Left colon (tissue), 2 donors: ENCODE measurements at regions not wholly inside any gene's neighbourhood (a gene's known extent, or its start where the extent isn't known, plus 50 kb on each side); places are given as distances from the start of the nearest gene placed in this dataset.
"Not testable (repeated sequence)": the region's sequence is repeated elsewhere in the genome, so short reads cannot be mapped to it uniquely, and the experiment has no call there.

Experiments used
- ATAC-seq: fragments of 200-7000 bp; cut with Tn5 transposase; one replicate; pipeline ENCODE4 v1.9.1; 2020; ENCODE audit warnings: mild to moderate bottlenecking, moderate library complexity
- DNase-seq, 2 donors: peaks; one replicate each; pipeline ENCODE4 v3.0.0-alpha.2; 2020
- intact Hi-C, 2 donors: fragments of 100-400 bp; cut with DNase I in 1 of 2; cut with micrococcal nuclease in 1 of 2; formaldehyde crosslinking; loops; one replicate each; pipeline versions ENCODE4 v1.11.2 to v1.14.0; 2022; cut with DNase I, micrococcal nuclease
- donor health status: DM: no; HTN: no; CAD: no.
- donor health status: DM: yes; HTN: yes; CAD: no.

DNA sequence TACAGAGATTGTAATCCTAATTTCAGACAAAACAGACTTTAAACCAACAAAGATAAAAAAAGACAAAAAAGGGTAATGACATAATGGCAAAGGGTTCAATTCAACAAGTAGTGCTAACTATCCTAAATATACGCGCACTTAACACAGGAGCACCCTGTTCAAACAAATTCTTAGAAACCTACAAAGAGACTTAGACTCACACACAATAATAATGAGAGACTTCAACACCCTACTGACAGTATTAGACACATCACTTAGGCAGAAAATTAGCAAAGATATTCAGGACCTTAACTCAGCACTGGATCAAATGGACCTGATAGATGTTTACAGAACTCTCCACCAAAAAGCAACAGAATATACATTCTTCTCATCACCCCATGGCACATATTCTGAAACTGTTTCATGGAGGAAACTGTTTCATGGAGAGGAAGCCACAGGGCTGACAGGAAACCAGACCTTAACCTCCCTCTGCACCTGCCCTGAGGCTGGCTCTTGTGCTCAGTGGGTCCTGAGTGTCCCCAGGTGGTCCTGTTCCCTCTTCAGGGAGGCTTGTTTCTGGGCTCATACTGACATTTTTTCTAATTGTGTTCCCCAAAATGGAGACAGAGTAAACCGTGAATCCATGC is 54.7 kb downstream of the OR4M2 start:
- ATAC-seq, DNase-seq, intact Hi-C loops: not testable (repeated sequence)

DNA sequence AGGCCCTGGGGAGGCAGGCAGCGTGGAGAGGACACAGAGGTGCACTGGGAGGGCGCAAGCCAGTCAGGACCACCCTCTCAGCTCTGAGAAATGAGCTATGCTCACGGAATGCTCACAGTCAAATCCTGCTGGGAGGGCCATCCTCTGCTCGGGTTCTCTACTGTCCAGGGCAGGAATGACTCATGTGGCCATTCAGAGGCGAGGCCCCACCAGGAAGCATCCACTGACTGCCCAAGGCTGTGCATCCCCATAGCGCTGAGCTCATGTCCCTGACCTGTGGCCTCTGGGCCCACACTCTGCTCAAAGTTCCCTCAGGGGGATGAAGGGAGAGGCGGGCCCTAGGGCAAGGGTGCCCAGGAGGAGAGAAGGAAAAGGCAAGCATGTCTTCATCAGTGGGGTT is 57.2 kb downstream of the OR4M2 start:
- ATAC-seq, intact Hi-C loops, DNase-seq: not testable (repeated sequence)

DNA sequence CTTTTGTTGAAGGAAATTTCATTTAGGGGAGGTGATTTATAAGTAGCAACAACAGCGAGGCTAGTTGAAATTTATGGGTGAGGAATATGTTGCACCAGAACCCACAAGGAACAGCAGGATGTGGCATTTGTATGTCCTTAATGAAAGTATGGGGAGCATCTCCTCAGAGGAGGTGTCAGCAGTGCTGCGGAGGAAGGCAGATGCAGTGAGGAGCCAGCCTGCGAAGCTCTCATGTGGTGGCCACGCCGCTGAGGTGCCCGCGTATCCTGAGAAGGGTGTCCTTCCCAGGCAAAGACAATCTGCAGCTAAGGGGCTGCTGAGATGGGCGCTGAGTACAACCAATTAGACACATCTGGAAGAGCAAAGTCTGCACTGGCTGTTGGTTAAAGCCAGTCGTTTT is 60.8 kb downstream of the OR4M2 start:
- not testable (repeated sequence) for ATAC-seq

DNA sequence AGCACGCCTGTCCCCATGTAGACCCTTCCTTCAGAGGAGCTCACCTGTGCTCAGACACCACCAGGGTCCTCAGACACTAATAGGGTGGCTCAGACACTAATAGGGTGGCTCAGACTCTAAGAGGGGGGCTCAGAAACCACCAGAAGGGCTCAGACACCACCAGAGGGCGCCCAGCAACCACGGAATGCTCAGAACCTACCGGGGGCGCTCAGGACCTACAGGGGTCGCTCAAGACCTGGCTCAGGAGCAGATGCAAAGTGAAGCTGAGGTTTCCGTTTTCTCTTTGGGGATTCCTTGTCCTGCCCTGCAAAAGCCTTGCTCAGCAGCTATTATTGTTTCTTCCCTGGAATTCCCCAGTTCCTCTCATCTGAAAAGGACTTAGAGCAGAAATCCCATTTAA is 67.8 kb downstream of the OR4M2 start:
- ATAC-seq, intact Hi-C loops, DNase-seq: not testable (repeated sequence)

More for the DNA sequence above, 60.8 kb downstream of the OR4M2 start:
- DNase-seq, intact Hi-C loops: not testable (repeated sequence)

DNA sequence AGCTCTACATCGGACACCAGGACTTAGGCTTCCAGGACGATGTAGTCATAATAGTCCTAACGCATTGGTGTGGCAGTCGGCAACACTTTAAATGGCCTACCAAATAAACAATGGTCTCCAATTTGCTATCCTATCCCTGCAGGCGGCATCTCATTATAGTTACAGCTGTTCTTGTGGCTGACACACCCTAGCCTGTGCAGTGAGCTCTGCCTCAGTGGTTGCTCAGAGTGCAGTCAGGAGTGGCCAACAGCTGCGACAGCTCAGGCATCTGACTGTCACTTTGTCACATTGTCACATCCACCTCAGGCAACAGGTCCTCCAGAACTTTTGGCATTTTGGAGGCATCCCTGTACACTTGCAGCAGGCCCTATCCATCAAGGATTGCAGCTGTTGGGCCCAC is 77.9 kb downstream of the OR4M2 start:
- DNase-seq, intact Hi-C loops, ATAC-seq: not testable (repeated sequence)

DNA sequence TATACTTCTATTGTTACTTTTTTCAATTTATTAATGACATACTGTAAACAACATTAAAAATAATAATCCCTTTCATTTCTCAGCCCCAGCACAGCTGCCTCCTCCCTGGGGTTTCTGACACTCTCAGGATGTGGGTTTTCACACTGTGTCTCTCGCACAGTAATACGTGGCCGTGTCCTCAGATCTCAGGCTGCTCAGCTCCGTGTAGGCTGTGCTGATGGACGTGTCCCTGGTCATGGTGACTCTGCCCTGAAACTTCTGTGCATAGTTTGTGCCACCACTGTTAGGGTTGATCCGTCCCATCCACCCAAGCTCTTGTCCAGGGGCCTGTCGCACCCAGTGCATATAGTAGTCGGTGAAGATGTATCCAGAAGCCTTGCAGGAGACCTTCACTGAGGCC is 80.0 kb downstream of the OR4M2 start:
- ATAC-seq, DNase-seq, intact Hi-C loops: not testable (repeated sequence)

DNA sequence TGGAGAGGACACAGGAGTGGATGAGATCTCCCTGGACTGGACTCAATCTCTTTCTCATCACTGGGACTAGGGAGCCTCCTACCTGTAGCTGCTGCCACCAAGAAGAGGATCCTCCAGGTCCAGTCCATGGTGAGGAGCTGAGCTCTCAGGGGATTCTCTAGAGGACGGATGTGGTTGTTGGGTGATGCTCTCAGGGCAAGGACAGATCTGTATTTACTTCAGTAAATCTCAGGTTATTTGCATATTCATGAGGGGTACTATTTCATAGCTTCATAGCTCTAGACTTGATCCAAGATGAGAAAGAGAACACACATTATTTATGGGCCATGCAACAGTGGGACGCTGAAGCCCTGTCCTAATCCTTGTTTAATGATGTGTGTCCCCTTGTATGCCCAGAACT is 80.4 kb downstream of the OR4M2 start:
- DNase-seq, ATAC-seq, intact Hi-C loops: not testable (repeated sequence)

DNA sequence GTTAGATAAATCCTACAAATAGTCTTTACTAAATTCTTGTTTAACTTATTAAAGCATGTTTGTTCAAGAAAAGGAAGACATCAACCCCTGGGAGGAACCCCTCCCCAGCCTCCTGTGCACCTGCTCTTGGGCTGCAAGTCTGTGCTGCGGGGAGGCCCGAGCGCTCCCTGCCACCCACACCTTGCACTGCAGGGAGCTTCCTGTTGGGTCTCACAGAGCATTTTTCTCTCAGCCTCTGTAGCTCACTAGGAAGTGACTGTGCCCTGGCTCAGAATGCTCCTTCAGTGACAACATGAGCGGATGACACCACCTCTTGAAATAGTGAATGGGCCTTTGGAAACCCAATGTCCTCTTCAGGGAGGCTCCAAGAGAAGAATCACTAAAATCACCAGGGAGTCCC is 81.1 kb downstream of the OR4M2 start:
- ATAC-seq, intact Hi-C loops: not testable (repeated sequence)

DNA sequence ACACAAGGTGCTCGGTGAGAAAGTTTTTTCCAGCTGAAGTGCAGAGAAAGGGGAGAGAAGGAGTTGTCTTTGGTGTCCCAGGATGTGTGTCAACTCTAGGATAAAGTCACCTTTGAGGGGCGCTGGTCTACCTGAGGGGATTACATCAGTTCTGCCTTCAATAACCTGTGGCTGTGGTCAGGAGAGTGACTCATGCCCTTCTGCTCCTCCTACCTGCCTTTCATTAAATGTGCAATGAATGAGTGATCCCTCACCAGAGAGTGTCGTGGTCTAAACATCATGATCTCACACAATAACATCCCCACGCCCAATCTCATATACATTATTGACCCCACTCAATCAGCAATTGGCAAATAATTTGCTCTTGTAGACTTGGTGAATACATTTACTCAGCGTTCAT is 83.4 kb downstream of the OR4M2 start:
- ATAC-seq, intact Hi-C loops, DNase-seq: not testable (repeated sequence)

More for the DNA sequence above, 81.1 kb downstream of the OR4M2 start:
- not testable (repeated sequence) for DNase-seq

DNA sequence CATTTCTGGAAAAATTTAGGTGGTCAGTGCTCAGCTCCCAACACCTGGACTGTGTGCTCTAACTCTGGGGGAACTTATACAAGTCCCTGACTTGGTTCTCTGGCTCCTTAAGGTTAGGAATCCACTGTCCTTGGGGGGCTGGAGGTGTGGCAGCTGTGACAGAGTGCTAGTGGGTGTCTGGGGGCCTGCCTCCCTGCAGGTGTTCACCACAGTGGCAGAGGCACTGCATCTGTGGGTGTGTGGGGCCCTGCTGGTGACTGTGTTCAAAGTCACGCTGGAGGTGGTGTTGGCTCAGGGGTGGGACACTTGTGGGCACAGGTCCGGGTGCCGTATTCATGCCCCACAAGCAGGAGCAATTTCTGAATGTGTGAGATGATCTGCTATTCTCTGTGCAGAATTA is 87.2 kb downstream of the OR4M2 start:
- intact Hi-C loops, ATAC-seq, DNase-seq: not testable (repeated sequence)

DNA sequence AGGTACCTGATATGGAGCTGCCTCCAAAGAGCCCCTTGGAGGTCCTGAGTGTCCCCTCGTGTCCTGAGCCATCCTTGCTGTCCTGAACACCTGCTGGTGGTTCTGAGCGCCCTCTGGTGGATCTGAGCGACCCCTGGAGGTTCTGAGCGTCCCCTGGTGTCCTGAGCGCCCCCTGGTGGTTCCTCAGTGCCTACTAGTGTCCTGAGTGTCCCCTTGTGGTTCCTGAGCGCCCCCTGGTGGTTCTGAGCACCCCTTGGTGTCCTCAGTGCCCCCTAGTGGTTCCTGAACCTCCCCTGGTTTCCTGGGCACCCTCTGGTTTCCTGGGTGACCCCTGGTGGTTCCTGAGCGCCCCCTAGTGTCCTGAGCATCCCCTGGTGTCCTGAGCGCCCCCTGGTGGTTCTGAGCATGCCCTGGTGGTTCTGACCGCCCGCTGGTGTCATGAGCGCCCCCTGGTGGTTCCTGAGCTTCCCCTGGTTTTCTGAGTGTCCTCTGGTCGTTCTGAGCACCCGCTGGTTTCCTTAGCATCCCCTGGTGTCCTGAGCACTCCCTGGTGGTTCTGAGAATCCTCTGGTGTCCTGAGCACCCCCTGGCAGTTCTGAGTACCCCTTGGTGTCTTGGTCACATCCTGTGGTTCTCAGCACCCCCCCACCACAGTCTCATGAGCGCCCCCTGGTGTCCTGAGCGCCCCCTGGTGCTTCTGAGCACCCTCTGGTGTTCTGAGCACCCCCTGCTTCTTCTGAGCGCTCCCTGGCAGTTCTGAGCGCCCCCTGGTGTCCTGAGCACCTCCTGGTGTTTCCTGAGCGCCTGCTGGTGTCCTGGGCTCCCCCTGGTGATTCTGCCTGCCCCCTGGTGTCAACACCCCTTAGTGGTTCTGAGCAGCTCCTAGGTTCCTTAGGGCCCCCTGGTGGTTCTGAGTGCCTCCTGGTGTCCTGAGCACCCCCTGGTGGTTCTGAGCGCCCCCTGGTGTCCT is 93.0 kb downstream of the OR4M2 start:
- intact Hi-C loops, DNase-seq: not testable (repeated sequence)
- ATAC-seq, result peak; percentile 34

DNA sequence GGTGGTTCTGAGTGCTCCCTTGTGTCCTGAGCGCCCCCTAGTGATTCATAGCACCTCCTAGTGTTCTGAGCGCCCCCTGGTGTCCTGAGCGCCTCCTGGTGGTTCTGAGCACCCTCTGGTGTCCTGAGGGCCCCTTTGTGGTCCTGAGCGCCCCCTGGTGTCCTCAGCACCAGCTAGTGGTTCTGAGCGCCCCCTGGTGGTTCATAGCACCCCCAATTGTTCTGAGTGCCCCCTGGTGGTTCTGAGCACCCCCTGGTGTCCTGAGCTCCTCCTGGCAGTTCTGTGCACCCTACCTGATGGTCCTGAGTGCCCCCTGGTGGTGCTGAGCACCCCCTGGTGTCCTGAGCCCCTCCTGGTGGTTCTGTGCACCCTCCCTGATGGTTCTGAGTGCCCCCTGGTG is 93.8 kb downstream of the OR4M2 start:
- DNase-seq, ATAC-seq, intact Hi-C loops: not testable (repeated sequence)

DNA sequence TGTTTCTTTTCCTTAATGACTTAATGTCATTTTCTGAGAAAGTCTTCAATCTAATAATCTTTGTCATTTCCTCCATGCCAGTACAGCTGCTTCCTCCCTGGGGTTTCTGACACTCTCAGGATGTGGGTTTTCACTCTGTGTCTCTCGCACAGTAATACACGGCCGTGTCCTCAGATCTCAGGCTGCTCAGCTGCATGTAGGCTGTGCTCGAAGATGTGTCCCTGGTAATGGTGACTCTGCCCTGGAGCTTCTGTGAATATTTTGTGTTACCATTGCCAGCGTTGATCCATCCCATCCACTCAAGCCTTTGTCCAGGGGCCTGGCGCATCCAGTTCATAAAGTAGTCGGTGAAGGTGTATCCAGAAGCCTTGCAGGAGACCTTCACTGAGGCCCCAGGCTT is 97.6 kb downstream of the OR4M2 start:
- intact Hi-C loops, ATAC-seq, DNase-seq: not testable (repeated sequence)

DNA sequence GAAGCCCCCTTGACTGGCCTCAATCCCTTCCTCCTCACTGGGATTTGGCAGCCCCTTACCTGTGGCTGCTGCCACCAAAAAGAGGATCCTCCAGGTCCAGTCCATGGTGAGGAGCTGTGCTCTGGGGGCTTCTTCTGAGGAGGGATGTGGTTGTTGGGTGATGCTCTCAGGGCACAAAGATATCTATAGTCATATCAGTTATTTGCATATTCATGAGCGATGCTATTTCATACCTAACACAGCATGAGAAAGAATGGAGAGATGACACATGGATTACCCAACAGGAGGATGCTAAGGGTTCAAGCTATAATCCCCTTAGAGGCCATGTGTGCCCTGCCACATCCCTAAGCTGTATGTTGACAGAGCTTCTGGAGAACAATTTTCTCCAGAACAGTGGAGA is 98.1 kb downstream of the OR4M2 start:
- intact Hi-C loops, DNase-seq, ATAC-seq: not testable (repeated sequence)

DNA sequence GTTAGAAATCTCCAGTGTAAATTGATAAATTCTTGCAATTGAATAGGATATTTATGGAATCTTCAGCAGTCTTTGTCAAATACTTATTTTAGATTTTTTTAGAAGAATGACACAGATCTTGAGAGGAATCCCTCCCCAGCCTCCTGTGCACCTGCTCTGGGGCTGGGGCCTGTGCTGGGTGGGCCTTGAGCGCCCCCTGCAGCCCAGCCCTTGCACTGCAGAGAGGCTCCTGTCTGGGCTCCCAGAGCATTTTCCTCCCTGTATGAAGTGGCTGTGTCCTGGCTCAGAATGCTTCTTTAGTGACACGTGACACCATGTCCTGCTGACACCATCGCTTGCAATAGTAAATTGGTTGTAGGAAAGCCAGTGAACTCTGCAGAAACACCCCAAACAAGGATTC is 98.7 kb downstream of the OR4M2 start:
- ATAC-seq, intact Hi-C loops, DNase-seq: not testable (repeated sequence)

DNA sequence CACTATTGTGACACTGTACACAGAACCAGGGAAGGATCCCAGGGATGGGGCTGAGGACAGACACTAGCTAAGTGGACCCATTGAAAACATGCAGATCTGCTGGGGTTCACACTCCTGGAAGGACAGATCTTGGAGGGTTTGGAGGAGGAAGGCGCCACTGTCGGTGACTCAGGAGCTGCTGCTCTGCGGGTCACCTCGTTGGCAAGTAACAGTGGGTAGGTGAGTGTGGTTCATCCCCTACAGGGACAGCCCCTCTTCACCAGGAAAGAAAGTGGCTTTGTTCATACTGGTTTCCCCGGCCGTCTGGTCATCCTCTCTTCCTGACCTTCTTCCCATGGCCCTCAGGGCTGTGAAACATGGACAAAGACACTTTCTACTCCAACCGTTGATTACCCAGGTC is 100.3 kb downstream of the OR4M2 start:
- intact Hi-C loops, ATAC-seq, DNase-seq: not testable (repeated sequence)

DNA sequence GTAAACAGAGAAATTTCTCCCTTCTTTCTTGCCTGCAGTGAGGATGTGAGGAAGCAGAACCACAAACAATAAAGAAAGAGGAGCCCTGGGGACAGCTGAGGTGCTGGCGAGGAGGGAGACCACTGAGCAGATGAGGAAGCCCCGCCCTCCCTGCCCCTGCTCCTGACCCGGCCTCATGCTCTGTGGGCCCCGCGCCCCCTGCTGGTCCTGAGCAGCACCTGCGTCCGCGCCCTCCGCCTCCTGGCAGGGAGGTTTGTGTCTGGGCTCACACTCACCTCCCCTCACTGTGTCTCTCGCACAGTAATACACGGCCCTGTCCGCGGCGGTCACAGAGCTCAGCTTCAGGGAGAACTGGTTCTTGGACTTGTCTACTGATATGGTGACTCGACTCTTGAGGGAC is 104.4 kb downstream of the OR4M2 start:
- intact Hi-C loops, ATAC-seq, DNase-seq: not testable (repeated sequence)

DNA sequence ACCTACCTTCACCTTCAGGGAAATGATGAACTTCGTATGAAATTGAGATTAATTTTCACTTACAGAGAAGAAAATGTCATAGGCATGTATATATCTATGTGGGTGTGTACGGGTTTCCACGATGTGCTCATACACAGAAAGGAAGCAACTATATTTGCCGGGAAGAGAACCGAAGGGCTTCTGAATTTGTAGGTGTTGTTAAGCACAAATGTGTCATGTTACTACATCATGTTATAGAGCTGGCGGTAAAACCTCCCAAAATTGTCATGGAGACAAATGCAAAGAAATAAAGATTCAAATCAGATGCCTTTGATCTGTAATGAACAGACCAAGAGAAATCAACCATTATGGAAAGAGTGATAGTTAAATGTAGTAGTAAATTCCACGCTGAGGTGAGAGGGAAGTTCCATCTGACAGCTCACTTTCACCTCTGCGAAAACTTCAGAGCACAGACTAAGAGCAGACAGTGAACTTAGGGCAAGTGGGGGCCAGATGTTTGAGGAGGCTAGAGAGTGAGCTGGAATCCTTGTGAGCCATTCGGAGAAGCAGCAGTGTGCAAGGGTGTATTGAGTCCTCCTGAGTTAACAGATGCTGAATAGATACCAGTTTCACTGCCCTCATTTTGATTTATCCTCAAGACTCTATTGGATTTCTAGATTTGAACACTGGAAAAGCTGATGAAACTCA is 106.7 kb downstream of the OR4M2 start:
- ATAC-seq, intact Hi-C loops, DNase-seq: not testable (repeated sequence)

DNA sequence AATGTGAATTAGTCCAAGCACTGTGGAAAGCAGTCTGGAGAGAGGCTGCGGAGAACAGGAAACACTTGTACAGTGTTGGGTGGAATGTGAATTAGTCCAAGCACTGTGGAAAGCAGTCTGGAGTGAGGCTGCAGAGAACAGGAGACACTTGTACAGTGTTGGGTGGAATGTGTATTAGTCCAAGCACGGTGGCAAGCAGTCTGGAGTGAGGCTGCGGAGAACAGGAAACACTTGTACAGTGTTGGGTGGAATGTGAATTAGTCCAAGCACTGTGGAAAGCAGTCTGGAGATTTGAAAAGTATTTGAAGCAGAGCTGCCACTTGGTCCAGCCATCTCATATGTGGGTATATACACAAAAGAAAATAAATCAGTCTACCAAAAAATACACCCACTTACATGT is 111.5 kb downstream of the OR4M2 start:
- ATAC-seq, DNase-seq, intact Hi-C loops: not testable (repeated sequence)
